Esophagus squamous epithelium (tissue), 4 donors: ENCODE measurements at regions not wholly inside any gene's neighbourhood (a gene's known extent, or its start where the extent isn't known, plus 50 kb on each side); places are given as distances from the start of the nearest gene placed in this dataset.

Experiments
- CTCF ChIP-seq, 6 experiments: fragments of 450-650 bp in 4 of 6; fragments of 200-600 bp in 2 of 6; sonication (generic) in 2 of 6; IDR thresholded peaks; one replicate each; pipeline ENCODE4 v1.5.1; 2016 to 2019; ENCODE audit warnings: antibody characterized with exemption in 6 of 6, mild to moderate bottlenecking in 4 of 6, moderate library complexity in 4 of 6
- POLR2A ChIP-seq, 4 donors: fragments of 450-650 bp; IDR thresholded peaks; one replicate each; pipeline ENCODE4 v1.6.1; 2017; ENCODE audit warnings: antibody characterized with exemption in 4 of 4, mild to moderate bottlenecking in 4 of 4, moderate library complexity in 3 of 4

DNA sequence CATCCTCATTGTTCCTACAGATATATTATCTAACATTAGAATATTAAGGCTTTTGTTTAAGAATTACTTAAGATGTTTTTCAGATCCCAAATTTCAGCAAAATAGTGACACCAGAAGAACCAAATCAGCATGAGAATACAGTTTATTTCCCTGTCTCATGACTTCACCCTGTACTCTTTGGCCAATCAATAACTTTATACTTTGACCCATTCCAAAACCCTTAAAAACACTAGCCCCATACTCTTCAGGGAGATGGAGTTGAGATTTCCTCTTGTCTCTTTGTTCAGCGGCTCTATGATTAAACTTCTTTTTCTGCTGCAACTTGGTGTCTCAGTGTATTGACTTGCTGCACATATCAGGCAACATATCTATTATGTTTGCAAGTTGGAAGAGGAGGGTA is 207.7 kb downstream of the ZBBX start:
- TF ChIP-seq CTCF (IDR thresholded peaks at IDR 0.05) (no peak), POLR2A (IDR thresholded peaks at IDR 0.05) (no peak)
